ENCODE measurements at regions not wholly inside any gene's neighbourhood (a gene's known extent, or its start where the extent isn't known, plus 50 kb on each side); places are given as distances from the start of the nearest gene placed in this dataset.

DNA sequence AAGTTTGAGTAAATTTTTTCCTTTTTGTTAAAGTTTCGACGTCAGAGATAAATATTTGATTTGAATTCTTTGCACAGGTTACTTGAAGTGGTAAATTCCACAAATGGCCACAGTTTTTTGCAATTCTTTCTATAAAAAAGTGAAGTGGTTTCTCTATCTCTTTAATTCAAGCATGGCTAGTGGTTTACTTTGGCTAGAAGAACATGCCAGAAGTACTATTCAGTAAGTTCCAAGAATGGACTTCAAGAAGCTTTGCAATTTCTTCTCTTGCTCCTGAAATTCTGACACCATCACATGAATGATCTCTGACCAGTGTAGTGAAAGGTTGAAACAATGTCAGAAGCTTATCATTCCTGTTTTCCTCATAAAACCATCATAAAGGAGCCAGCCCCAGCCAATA is 55.7 kb upstream of the RNPC3 start:
- no peak overlapping the region for H3K27ac ChIP-seq (ENCODE audit: low read depth in 1 of 2, low read length in 2 of 2)
- TF ChIP-seq, protein P1, sequence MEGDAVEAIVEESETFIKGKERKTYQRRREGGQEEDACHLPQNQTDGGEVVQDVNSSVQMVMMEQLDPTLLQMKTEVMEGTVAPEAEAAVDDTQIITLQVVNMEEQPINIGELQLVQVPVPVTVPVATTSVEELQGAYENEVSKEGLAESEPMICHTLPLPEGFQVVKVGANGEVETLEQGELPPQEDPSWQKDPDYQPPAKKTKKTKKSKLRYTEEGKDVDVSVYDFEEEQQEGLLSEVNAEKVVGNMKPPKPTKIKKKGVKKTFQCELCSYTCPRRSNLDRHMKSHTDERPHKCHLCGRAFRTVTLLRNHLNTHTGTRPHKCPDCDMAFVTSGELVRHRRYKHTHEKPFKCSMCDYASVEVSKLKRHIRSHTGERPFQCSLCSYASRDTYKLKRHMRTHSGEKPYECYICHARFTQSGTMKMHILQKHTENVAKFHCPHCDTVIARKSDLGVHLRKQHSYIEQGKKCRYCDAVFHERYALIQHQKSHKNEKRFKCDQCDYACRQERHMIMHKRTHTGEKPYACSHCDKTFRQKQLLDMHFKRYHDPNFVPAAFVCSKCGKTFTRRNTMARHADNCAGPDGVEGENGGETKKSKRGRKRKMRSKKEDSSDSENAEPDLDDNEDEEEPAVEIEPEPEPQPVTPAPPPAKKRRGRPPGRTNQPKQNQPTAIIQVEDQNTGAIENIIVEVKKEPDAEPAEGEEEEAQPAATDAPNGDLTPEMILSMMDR (IDR thresholded peaks at IDR 0.05), result no peak
- H3K36me3 Mint-ChIP-seq (ENCODE audit: low read depth), result no peaks in the 10 kb centered on the region
- DNase-seq, result no peak
- peaks cover 31% of the 10 kb centered on the region for H3K27me3 Mint-ChIP-seq
- no peaks in the 10 kb centered on the region for H3K4me1 ChIP-seq (ENCODE audit: insufficient read depth, low read length)
- H3K36me3 ChIP-seq (ENCODE audit: insufficient read depth, low read length), result no peaks in the 10 kb centered on the region
- H3K4me1 Mint-ChIP-seq (ENCODE audit: low read depth), result no peaks in the 10 kb centered on the region
- H3K27ac Mint-ChIP-seq, result no peak overlapping the region
- CTCF ChIA-PET, result no interaction called here
- POLR2A ChIA-PET, result no interaction called here
- no peak for ATAC-seq (ENCODE audit: poor library complexity)
- no peaks in the 10 kb centered on the region for H3K9me3 ChIP-seq (ENCODE audit: control insufficient read depth in 1 of 2, insufficient read depth in 1 of 2, low read length in 2 of 2)
- no peaks in the 10 kb centered on the region for H3K27me3 ChIP-seq (ENCODE audit: control insufficient read depth in 1 of 2, insufficient read depth in 2 of 2, low read length in 2 of 2)
- H3K4me3 Mint-ChIP-seq, result no peak overlapping the region
- intact Hi-C loops (cut with DNase I, micrococcal nuclease), result no loop called here
- H3K4me3 ChIP-seq (ENCODE audit: low read length), result no peak overlapping the region
- H3K9me3 Mint-ChIP-seq, result no peaks in the 10 kb centered on the region

DNA sequence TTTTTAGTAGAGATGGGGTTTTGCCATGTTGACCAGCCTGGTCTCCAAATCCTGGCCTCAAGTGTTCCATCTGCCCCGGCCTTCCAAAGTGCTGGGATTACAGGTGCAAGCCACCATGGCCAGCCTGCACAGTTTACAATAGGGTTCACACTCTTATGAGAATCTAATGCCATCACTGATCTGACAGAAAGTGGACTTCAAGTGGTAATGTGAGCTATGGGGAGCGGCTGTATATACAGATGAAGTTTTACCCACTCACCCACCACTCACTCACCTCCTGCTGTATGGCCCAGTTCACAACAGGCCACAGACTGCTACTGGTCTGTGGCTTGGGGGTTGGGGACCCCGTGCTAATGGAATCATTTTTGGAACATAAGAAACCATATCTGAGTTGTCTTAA is 58.4 kb upstream of the RNPC3 start:
- Histone ChIP-seq H3K27me3 (ENCODE audit: control insufficient read depth in 1 of 2, insufficient read depth in 2 of 2, low read length in 2 of 2) (no peaks in the 10 kb centered on the region), H3K4me3 (ENCODE audit: low read length) (no peak overlapping the region), H3K4me1 (ENCODE audit: insufficient read depth, low read length) (no peaks in the 10 kb centered on the region), H3K36me3 (ENCODE audit: insufficient read depth, low read length) (no peaks in the 10 kb centered on the region), H3K27ac (ENCODE audit: low read depth in 1 of 2, low read length in 2 of 2) (no peak overlapping the region), H3K9me3 (ENCODE audit: control insufficient read depth in 1 of 2, insufficient read depth in 1 of 2, low read length in 2 of 2) (no peaks in the 10 kb centered on the region)
- TF ChIP-seq, protein P1 (IDR thresholded peaks at IDR 0.05), result no peak
- Mint-ChIP-seq H3K36me3 (ENCODE audit: low read depth) (no peaks in the 10 kb centered on the region), H3K27me3 (peaks cover 23% of the 10 kb centered on the region), H3K9me3 (no peaks in the 10 kb centered on the region), H3K27ac (no peak overlapping the region), H3K4me1 (ENCODE audit: low read depth) (no peaks in the 10 kb centered on the region), H3K4me3 (no peak overlapping the region)
- ChIA-PET CTCF (no interaction called here), POLR2A (no interaction called here)
- no peak for DNase-seq
- intact Hi-C loops (cut with DNase I, micrococcal nuclease), result no loop called here
- no peak for ATAC-seq (ENCODE audit: poor library complexity)

DNA sequence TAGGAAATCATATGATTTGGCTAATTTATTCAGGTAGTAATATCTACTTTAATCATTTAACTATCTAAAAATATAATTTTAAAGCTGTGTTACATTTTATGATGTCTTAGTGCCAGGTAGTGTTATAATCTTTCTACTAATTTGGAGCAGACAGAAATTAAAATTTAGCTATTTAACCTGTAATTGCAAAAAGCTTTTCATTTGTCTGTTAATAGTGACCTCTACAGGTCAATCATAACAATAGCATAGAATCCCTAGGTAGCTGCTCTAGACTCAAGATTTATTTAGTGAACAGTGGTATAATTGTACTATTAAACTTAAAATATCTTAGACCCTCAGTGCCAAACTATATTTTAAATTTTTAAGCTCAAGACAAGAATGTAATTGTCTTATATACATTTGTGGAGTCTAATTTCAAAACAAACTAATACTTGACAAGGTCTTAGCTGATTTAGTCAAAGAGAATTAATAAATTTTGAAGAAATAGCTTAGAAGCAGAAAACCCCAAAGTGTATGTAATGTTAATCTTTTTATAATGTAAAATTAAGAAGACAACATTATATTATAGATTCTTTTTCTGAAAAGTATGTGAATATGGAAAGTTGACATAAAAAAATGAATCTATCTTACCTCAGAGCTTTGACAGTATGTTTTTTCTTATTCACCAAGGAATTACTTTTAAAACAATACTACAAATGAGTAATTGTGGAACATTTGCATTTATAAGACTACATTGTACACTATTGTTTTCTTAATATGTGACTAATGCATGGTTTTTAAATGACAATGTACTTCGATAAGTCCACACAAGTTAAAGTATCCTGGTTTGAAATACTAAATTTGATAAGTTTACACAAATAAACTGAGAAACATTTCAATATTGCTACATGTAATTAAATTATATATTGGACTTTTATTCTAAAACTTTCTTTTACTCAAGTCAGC is 64.1 kb upstream of the RNPC3 start:
- H3K36me3 Mint-ChIP-seq (ENCODE audit: low read depth), result no peaks in the 10 kb centered on the region
- peaks cover 7% of the 10 kb centered on the region for H3K27me3 Mint-ChIP-seq
- ChIA-PET POLR2A (no interaction called here), CTCF (interaction anchor here (0.5 to 1.0 kb wide), 3 partner anchors 12 to 1805 kb away, joined by 3 read pairs; no protein-coding TSS in a partner anchor)
- peak in 1 of 14 experiments; percentile 7 for DNase-seq
- no peak overlapping the region for H3K27ac ChIP-seq (ENCODE audit: low read depth in 1 of 2, low read length in 2 of 2)
- no peaks in the 10 kb centered on the region for H3K36me3 ChIP-seq (ENCODE audit: insufficient read depth, low read length)
- H3K9me3 Mint-ChIP-seq, result no peaks in the 10 kb centered on the region
- no peak for ATAC-seq (ENCODE audit: poor library complexity)
- no peaks in the 10 kb centered on the region for H3K9me3 ChIP-seq (ENCODE audit: control insufficient read depth in 1 of 2, insufficient read depth in 1 of 2, low read length in 2 of 2)
- intact Hi-C loops (cut with DNase I, micrococcal nuclease), result no loop called here
- no peaks in the 10 kb centered on the region for H3K4me1 Mint-ChIP-seq (ENCODE audit: low read depth)
- no peaks in the 10 kb centered on the region for H3K27me3 ChIP-seq (ENCODE audit: control insufficient read depth in 1 of 2, insufficient read depth in 2 of 2, low read length in 2 of 2)
- H3K4me3 Mint-ChIP-seq, result no peak overlapping the region
- H3K4me3 ChIP-seq (ENCODE audit: low read length), result no peak overlapping the region
- H3K4me1 ChIP-seq (ENCODE audit: insufficient read depth, low read length), result no peaks in the 10 kb centered on the region
- TF ChIP-seq, protein P1 (IDR thresholded peaks at IDR 0.05), result peak; percentile 34
- no peak overlapping the region for H3K27ac Mint-ChIP-seq
